Osteocyte (in vitro differentiated cells): ENCODE measurements at regions not wholly inside any gene's neighbourhood (a gene's known extent, or its start where the extent isn't known, plus 50 kb on each side); places are given as distances from the start of the nearest gene placed in this dataset.

Source experiments
- DNase-seq: peaks from one replicate; pipeline ENCODE4 v3.0.0; 2021; ENCODE audit warnings: mixed read lengths; ENCODE audit not compliant: unreplicated experiment; ENCODE audit errors: extremely low spot score
- H3K27ac Mint-ChIP-seq: one replicate; pipeline ENCODE4 v1.8.0; 2021; ENCODE audit warnings: mild to moderate bottlenecking, mixed read lengths; ENCODE audit not compliant: unreplicated experiment
- H3K27me3 Mint-ChIP-seq: one replicate; pipeline ENCODE4 v1.8.0; 2021; ENCODE audit warnings: mixed read lengths; ENCODE audit not compliant: unreplicated experiment
- H3K36me3 Mint-ChIP-seq: one replicate; pipeline ENCODE4 v1.8.0; 2021; ENCODE audit warnings: mixed read lengths; ENCODE audit not compliant: unreplicated experiment
- H3K4me1 Mint-ChIP-seq: one replicate; pipeline ENCODE4 v1.8.0; 2021; ENCODE audit warnings: mixed read lengths; ENCODE audit not compliant: unreplicated experiment
- H3K4me3 Mint-ChIP-seq: one replicate; pipeline ENCODE4 v1.8.0; 2021; ENCODE audit warnings: mild to moderate bottlenecking, moderate library complexity, mixed read lengths; ENCODE audit not compliant: unreplicated experiment
- H3K9me3 Mint-ChIP-seq: one replicate; pipeline ENCODE4 v1.8.0; 2021; ENCODE audit warnings: mixed read lengths; ENCODE audit not compliant: unreplicated experiment
- TF ChIP-seq, protein P1 (sequence below): fragments of 200-600 bp; sonication (generic); IDR thresholded peaks from 2 replicates; pipeline ENCODE4 v1.5.0; 2021; ENCODE audit warnings: antibody characterized with exemption, mild to moderate bottlenecking, moderate library complexity

DNA sequence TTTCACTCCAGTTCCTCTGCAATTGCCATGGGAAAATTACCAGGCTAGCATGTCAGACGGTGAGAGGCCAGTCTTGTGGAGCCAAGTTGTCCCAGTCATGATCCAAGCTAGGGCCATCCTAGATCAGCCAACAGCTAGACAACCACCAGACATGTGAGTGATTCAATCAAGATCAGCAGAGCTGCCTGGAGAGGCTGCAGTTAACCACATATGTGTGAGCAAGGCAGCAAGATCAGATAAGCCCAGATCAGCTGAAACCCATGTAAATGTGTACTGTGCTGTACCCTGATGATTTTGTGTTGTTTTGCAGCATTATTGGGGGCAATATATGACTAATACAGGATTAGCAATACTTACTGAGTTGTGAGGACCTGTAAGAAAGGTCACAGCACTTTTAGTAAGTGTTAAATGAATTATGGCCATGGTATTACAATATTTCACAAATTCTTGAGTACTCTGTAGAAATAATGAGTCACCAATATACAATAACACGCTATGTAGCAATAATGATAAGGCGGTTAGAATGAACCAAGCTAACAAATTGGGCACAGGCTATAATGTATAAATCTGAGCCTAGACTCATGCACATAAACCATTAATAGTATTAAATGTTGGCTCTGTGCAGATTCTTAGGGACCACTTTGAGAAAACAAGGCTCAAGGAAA, 91.4 kb downstream of the SUDS3 start:
- Mint-ChIP-seq H3K36me3 (no peaks in the 10 kb centered on the region), H3K27ac (no peak overlapping the region), H3K4me3 (no peak overlapping the region), H3K27me3 (no peaks in the 10 kb centered on the region), H3K9me3 (peaks cover 11% of the 10 kb centered on the region), H3K4me1 (no peaks in the 10 kb centered on the region)
- TF ChIP-seq, protein P1, sequence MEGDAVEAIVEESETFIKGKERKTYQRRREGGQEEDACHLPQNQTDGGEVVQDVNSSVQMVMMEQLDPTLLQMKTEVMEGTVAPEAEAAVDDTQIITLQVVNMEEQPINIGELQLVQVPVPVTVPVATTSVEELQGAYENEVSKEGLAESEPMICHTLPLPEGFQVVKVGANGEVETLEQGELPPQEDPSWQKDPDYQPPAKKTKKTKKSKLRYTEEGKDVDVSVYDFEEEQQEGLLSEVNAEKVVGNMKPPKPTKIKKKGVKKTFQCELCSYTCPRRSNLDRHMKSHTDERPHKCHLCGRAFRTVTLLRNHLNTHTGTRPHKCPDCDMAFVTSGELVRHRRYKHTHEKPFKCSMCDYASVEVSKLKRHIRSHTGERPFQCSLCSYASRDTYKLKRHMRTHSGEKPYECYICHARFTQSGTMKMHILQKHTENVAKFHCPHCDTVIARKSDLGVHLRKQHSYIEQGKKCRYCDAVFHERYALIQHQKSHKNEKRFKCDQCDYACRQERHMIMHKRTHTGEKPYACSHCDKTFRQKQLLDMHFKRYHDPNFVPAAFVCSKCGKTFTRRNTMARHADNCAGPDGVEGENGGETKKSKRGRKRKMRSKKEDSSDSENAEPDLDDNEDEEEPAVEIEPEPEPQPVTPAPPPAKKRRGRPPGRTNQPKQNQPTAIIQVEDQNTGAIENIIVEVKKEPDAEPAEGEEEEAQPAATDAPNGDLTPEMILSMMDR = no peak
- no peak for DNase-seq

- no peaks in the 10 kb centered on the region for H3K27me3 Mint-ChIP-seq
- H3K4me1 Mint-ChIP-seq = no peaks in the 10 kb centered on the region
- no peaks in the 10 kb centered on the region for H3K36me3 Mint-ChIP-seq
These were observed 96.6 kb downstream of the SUDS3 start for GRCh38 chr12:118472940-118473339.

GRCh38 chr12:118480235-118480634, 103.9 kb downstream of the SUDS3 start:
- TF ChIP-seq, protein P1 = no peak
- Mint-ChIP-seq H3K4me1 (no peaks in the 10 kb centered on the region), H3K36me3 (no peaks in the 10 kb centered on the region), H3K4me3 (no peak overlapping the region), H3K27ac (no peak overlapping the region), H3K27me3 (no peaks in the 10 kb centered on the region), H3K9me3 (no peaks in the 10 kb centered on the region)
- no peak for DNase-seq

More at GRCh38 chr12:118472940-118473339, 96.6 kb downstream of the SUDS3 start:
- Mint-ChIP-seq H3K27ac (no peak overlapping the region), H3K4me3 (no peak overlapping the region), H3K9me3 (peaks cover 11% of the 10 kb centered on the region)
- DNase-seq = no peak
- TF ChIP-seq, protein P1 = no peak

- no peak for DNase-seq
- H3K4me3 Mint-ChIP-seq = no peak overlapping the region
These were observed 111.7 kb downstream of the SUDS3 start for GRCh38 chr12:118488034-118488433.

GRCh38 chr12:118493962-118494361, 117.6 kb downstream of the SUDS3 start:
- TF ChIP-seq, protein P1 = no peak
- Mint-ChIP-seq H3K27me3 (no peaks in the 10 kb centered on the region), H3K9me3 (no peaks in the 10 kb centered on the region), H3K4me1 (no peaks in the 10 kb centered on the region), H3K4me3 (no peak overlapping the region), H3K27ac (no peak overlapping the region), H3K36me3 (no peaks in the 10 kb centered on the region)
- no peak for DNase-seq

More at GRCh38 chr12:118488034-118488433, 111.7 kb downstream of the SUDS3 start:
- H3K27me3 Mint-ChIP-seq = no peaks in the 10 kb centered on the region
- TF ChIP-seq, protein P1 = no peak
- no peaks in the 10 kb centered on the region for H3K4me1 Mint-ChIP-seq
- H3K9me3 Mint-ChIP-seq = peaks cover 7% of the 10 kb centered on the region
- H3K36me3 Mint-ChIP-seq = no peaks in the 10 kb centered on the region
- H3K27ac Mint-ChIP-seq = no peak overlapping the region
